CMK (cell line): ENCODE measurements at regions not wholly inside any gene's neighbourhood (a gene's known extent, or its start where the extent isn't known, plus 50 kb on each side); places are given as distances from the start of the nearest gene placed in this dataset.
"Not testable (repeated sequence)": the region's sequence is repeated elsewhere in the genome, so short reads cannot be mapped to it uniquely, and the experiment has no call there.

Experiments
- DNase-seq: peaks from one replicate; pipeline ENCODE4 v3.0.0-alpha.2; 2010; ENCODE audit warnings: low read depth

GRCh38 chr7:69395061-69395714, 203.1 kb upstream of the AUTS2 start:
- DNase-seq, result no peak

GRCh38 chr7:69398986-69399385, 199.3 kb upstream of the AUTS2 start:
- no peak for DNase-seq

GRCh38 chr7:69399401-69399800, 198.9 kb upstream of the AUTS2 start:
- DNase-seq, result no peak

GRCh38 chr7:69402696-69403095, 195.6 kb upstream of the AUTS2 start:
- no peak for DNase-seq

- no peak for DNase-seq
These were observed 195.1 kb upstream of the AUTS2 start for GRCh38 chr7:69403169-69403568.

GRCh38 chr7:69411018-69411417, 187.3 kb upstream of the AUTS2 start:
- no peak for DNase-seq

GRCh38 chr7:69411466-69411865, 186.8 kb upstream of the AUTS2 start:
- DNase-seq, result no peak

GRCh38 chr7:69412331-69413146, 185.7 kb upstream of the AUTS2 start:
- no peak for DNase-seq

- no peak for DNase-seq
These were observed 183.7 kb upstream of the AUTS2 start for GRCh38 chr7:69414555-69414954.

GRCh38 chr7:69418869-69419670, 179.2 kb upstream of the AUTS2 start:
- no peak for DNase-seq

- DNase-seq, result no peak
These were observed 178.3 kb upstream of the AUTS2 start for GRCh38 chr7:69419934-69420333.

- DNase-seq, result no peak
These were observed 175.7 kb upstream of the AUTS2 start for GRCh38 chr7:69422574-69422985.

GRCh38 chr7:69426705-69427104, 171.6 kb upstream of the AUTS2 start:
- DNase-seq, result no peak

- DNase-seq, result no peak
These were observed 170.2 kb upstream of the AUTS2 start for GRCh38 chr7:69428089-69428488.

GRCh38 chr7:69429911-69430383, 168.3 kb upstream of the AUTS2 start:
- no peak for DNase-seq

- DNase-seq, result no peak
These were observed 167.8 kb upstream of the AUTS2 start for GRCh38 chr7:69430384-69431021.

- DNase-seq, result no peak
These were observed 166.6 kb upstream of the AUTS2 start for GRCh38 chr7:69431626-69432025.

GRCh38 chr7:69432276-69432675, 166.0 kb upstream of the AUTS2 start:
- not testable (repeated sequence) for DNase-seq

GRCh38 chr7:69433081-69433480, 165.2 kb upstream of the AUTS2 start:
- DNase-seq, result no peak

- no peak for DNase-seq
These were observed 163.9 kb upstream of the AUTS2 start for GRCh38 chr7:69434398-69434815.

- DNase-seq, result no peak
These were observed 162.6 kb upstream of the AUTS2 start for GRCh38 chr7:69435711-69436110.

- no peak for DNase-seq
These were observed 161.3 kb upstream of the AUTS2 start for GRCh38 chr7:69436946-69437345.
